ENCODE measurements at regions not wholly inside any gene's neighbourhood (a gene's known extent, or its start where the extent isn't known, plus 50 kb on each side); places are given as distances from the start of the nearest gene placed in this dataset.

- TF ChIP-seq NPAS2 (CRISPR knock-in tag; IDR thresholded peaks at IDR 0.05; ENCODE audit: borderline replicate concordance) (no peak), CTCF (CRISPR knock-in tag; IDR thresholded peaks at IDR 0.05) (no peak), XBP1 (CRISPR knock-in tag; IDR thresholded peaks at IDR 0.05) (no peak), HDAC2 (CRISPR knock-in tag; IDR thresholded peaks at IDR 0.05) (no peak), KAT8 (CRISPR knock-in tag; IDR thresholded peaks at IDR 0.05) (no peak), KMT2B (CRISPR knock-in tag; IDR thresholded peaks at IDR 0.05) (no peak), FOXO4 (CRISPR knock-in tag; conservative IDR thresholded peaks at IDR 0.05) (no peak), SUZ12 (IDR thresholded peaks at IDR 0.05; ENCODE audit: low read depth, low read length) (no peak), ZNF660 (CRISPR knock-in tag; IDR thresholded peaks at IDR 0.05; ENCODE audit: borderline replicate concordance, low read depth) (no peak), TCF7L2 (IDR thresholded peaks at IDR 0.05; ENCODE audit: low read depth, low read length) (no peak), ZNF18 (CRISPR knock-in tag; IDR thresholded peaks at IDR 0.05; ENCODE audit: insufficient replicate concordance) (no peak), ZNF34 (CRISPR knock-in tag; IDR thresholded peaks at IDR 0.05; ENCODE audit: borderline replicate concordance) (no peak)
Observed at GRCh38 chrX:95675794-95676193, 1008.8 kb upstream of the DIAPH2 start.

Data from HepG2 (cell line).